HG03558 (cell line): ENCODE measurements at regions not wholly inside any gene's neighbourhood (a gene's known extent, or its start where the extent isn't known, plus 50 kb on each side); places are given as distances from the start of the nearest gene placed in this dataset.
"Not testable (repeated sequence)": the region's sequence is repeated elsewhere in the genome, so short reads cannot be mapped to it uniquely, and the experiment has no call there.

ENCODE experiments used
- ATAC-seq: cut with Tn5 transposase; IDR thresholded peaks from one replicate; pipeline ENCODE4 v1.9.1; 2021; ENCODE audit warnings: moderate number of reproducible peaks; ENCODE audit not compliant: unreplicated experiment; ENCODE audit errors: extremely low read depth

GRCh38 chr13:65966991-65967451 is 1263.1 kb downstream of the PCDH9 start:
- ATAC-seq, result no peak

GRCh38 chr13:65965501-65965900 is 1264.6 kb downstream of the PCDH9 start:
- ATAC-seq, result no peak

GRCh38 chr13:65964672-65965071 is 1265.5 kb downstream of the PCDH9 start:
- no peak for ATAC-seq

GRCh38 chr13:65959305-65959704 is 1270.8 kb downstream of the PCDH9 start:
- ATAC-seq, result no peak

GRCh38 chr13:65946387-65946786 is 1283.7 kb downstream of the PCDH9 start:
- ATAC-seq, result no peak

- no peak for ATAC-seq
Measured at GRCh38 chr13:65943708-65944107, 1286.4 kb downstream of the PCDH9 start.

- ATAC-seq, result no peak
Measured at GRCh38 chr13:65943024-65943423, 1287.1 kb downstream of the PCDH9 start.

- no peak for ATAC-seq
Measured at GRCh38 chr13:65940720-65941119, 1289.4 kb downstream of the PCDH9 start.

GRCh38 chr13:65937251-65937650 is 1292.9 kb downstream of the PCDH9 start:
- no peak for ATAC-seq

GRCh38 chr13:65936249-65936648 is 1293.9 kb downstream of the PCDH9 start:
- ATAC-seq, result no peak

- no peak for ATAC-seq
Measured at GRCh38 chr13:65932587-65933239, 1297.4 kb downstream of the PCDH9 start.

- no peak for ATAC-seq
Measured at GRCh38 chr13:65932013-65932412, 1298.1 kb downstream of the PCDH9 start.

- ATAC-seq, result no peak
Measured at GRCh38 chr13:65929436-65929835, 1300.7 kb downstream of the PCDH9 start.

- no peak for ATAC-seq
Measured at GRCh38 chr13:65926750-65927171, 1303.4 kb downstream of the PCDH9 start.

GRCh38 chr13:65922846-65923245 is 1307.3 kb downstream of the PCDH9 start:
- ATAC-seq, result not testable (repeated sequence)

GRCh38 chr13:65921933-65922332 is 1308.2 kb downstream of the PCDH9 start:
- no peak for ATAC-seq

- ATAC-seq, result no peak
Measured at GRCh38 chr13:65917731-65918130, 1312.4 kb downstream of the PCDH9 start.

- no peak for ATAC-seq
Measured at GRCh38 chr13:65915195-65915594, 1314.9 kb downstream of the PCDH9 start.

- ATAC-seq, result no peak
Measured at GRCh38 chr13:65914716-65915115, 1315.4 kb downstream of the PCDH9 start.

GRCh38 chr13:65913173-65913572 is 1317.0 kb downstream of the PCDH9 start:
- ATAC-seq, result no peak

GRCh38 chr13:65912516-65912915 is 1317.6 kb downstream of the PCDH9 start:
- no peak for ATAC-seq

- no peak for ATAC-seq
Measured at GRCh38 chr13:65911546-65912193, 1318.5 kb downstream of the PCDH9 start.
